T-helper 17 cell (primary cell): ENCODE measurements at regions not wholly inside any gene's neighbourhood (a gene's known extent, or its start where the extent isn't known, plus 50 kb on each side); places are given as distances from the start of the nearest gene placed in this dataset.

Experiments used
- ATAC-seq: fragments of 150-1000 bp; cut with Tn5 transposase; 2 replicates; pipeline ENCODE4 v1.10.0; 2021; ENCODE audit warnings: mild to moderate bottlenecking, moderate library complexity
- DNase-seq, 3 donors: peaks; one replicate each; pipeline versions ENCODE4 v3.0.0 to v3.0.0-alpha.2; 2020 to 2021
- H3K9me3 ChIP-seq: one replicate; pipeline ENCODE4 v1.7.0; 2013; ENCODE audit warnings: low read length, mild to moderate bottlenecking; ENCODE audit not compliant: control insufficient read depth, poor library complexity, severe bottlenecking
- H3K27ac Mint-ChIP-seq: one replicate; pipeline ENCODE4 v1.8.0; 2022; ENCODE audit warnings: mild to moderate bottlenecking, moderate library complexity, mixed read lengths
- H3K27me3 Mint-ChIP-seq: one replicate; pipeline ENCODE4 v1.8.0; 2022; ENCODE audit warnings: mixed read lengths
- H3K36me3 Mint-ChIP-seq: one replicate; pipeline ENCODE4 v1.8.0; 2022; ENCODE audit warnings: low read depth, mixed read lengths
- H3K4me1 Mint-ChIP-seq: one replicate; pipeline ENCODE4 v1.8.0; 2022; ENCODE audit warnings: mild to moderate bottlenecking, mixed read lengths
- H3K4me3 Mint-ChIP-seq: one replicate; pipeline ENCODE4 v1.8.0; 2022; ENCODE audit warnings: mild to moderate bottlenecking, moderate library complexity, mixed read lengths

DNA sequence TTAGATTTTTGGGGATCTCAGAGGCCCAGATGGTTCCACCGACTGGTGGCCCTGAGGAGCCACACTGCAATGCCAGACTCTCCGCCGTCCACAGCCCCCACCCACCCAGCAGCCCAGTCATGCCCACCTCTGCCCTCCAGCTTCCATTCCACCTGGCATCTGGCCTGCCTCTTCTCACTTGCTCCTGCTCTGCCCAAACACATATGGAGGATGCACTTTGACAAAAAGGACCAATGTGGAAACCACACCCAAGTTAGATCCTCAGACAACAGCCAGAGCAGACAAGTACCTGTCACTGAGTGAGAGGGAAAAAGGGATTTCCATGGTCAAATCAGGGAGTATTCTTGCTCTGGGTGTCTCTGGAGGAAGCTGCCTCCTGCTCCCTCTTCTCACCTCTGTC is 120.6 kb upstream of the NXT1 start:
- Mint-ChIP-seq H3K4me3 (no peak overlapping the region), H3K36me3 (peaks cover 2% of the 10 kb centered on the region), H3K27ac (peak overlapping the region; percentile 43), H3K27me3 (peaks cover 6% of the 10 kb centered on the region), H3K4me1 (no peaks in the 10 kb centered on the region)
- ATAC-seq (no peak), DNase-seq (no peak)
- no peaks in the 10 kb centered on the region for H3K9me3 ChIP-seq

DNA sequence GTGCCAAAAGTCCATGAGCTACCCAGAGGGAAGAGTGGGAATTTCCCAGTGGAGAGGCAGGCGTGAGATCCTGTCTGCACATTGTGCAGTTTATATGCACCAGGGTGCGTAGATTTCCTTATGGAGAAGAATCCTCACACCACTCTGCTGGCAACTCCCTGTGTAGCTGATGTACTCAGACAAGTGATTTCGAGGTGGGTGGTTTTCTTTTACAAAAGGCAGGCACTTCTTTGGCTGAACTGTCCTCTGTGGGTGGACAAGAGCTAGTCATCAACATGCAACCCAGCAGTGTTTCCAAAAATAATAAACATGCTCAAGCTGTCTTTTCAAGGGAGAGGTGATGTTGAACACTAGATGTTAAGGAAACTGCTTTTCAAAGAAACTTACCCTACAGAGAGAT is 121.7 kb upstream of the NXT1 start:
- no peak overlapping the region for H3K27ac Mint-ChIP-seq
- no peak for DNase-seq
- peaks cover 2% of the 10 kb centered on the region for H3K36me3 Mint-ChIP-seq
- H3K27me3 Mint-ChIP-seq, result peaks cover 6% of the 10 kb centered on the region
- no peak overlapping the region for H3K4me3 Mint-ChIP-seq
- no peaks in the 10 kb centered on the region for H3K4me1 Mint-ChIP-seq
- H3K9me3 ChIP-seq, result no peaks in the 10 kb centered on the region
- ATAC-seq, result no peak

DNA sequence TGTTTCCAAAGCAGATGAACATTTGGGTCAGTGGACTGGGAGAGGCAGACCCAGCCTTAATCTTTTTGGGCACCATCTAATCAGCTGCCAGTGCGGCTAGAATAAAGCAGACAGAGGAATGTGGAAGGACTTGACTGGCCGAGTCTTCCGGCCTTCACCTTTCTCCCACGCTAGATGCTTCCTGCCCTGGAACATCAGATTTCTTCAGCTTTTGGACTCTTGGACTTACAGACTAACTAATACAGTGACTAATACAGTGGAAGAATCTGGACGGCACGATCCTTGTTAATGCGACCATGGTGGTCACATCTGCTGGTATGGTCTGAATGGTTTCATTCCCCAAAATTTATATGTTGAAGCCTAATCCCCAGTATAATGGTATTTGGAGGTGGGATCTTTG is 122.6 kb upstream of the NXT1 start:
- H3K9me3 ChIP-seq, result no peaks in the 10 kb centered on the region
- ATAC-seq (no peak), DNase-seq (no peak)
- Mint-ChIP-seq H3K4me1 (no peaks in the 10 kb centered on the region), H3K4me3 (no peak overlapping the region), H3K36me3 (peaks cover 2% of the 10 kb centered on the region), H3K27ac (no peak overlapping the region), H3K27me3 (peaks cover 6% of the 10 kb centered on the region)

DNA sequence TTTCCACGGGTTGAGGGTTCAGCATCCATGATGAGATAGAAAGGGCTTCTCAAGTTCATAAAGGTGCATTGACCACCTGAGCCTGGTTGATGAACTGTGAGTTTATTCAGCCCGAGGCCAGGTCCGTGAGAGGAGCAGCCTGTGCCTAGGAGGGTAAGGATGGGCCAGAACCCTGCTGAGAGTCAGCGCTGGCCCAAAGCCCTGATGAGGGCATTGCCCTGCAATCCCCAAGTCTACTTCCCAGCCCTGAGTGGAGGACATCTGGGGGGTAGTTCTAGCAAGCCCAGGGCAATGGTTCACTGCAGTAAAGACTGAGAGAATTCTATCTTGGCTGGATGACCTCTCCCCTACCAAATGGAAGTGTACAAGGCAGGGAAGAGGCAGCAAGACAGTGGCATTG is 123.3 kb upstream of the NXT1 start:
- Mint-ChIP-seq H3K27ac (no peak overlapping the region), H3K36me3 (peaks cover 2% of the 10 kb centered on the region), H3K4me1 (no peaks in the 10 kb centered on the region), H3K27me3 (peaks cover 6% of the 10 kb centered on the region), H3K4me3 (no peak overlapping the region)
- ATAC-seq (no peak), DNase-seq (no peak)
- peaks cover under 1% of the 10 kb centered on the region for H3K9me3 ChIP-seq

DNA sequence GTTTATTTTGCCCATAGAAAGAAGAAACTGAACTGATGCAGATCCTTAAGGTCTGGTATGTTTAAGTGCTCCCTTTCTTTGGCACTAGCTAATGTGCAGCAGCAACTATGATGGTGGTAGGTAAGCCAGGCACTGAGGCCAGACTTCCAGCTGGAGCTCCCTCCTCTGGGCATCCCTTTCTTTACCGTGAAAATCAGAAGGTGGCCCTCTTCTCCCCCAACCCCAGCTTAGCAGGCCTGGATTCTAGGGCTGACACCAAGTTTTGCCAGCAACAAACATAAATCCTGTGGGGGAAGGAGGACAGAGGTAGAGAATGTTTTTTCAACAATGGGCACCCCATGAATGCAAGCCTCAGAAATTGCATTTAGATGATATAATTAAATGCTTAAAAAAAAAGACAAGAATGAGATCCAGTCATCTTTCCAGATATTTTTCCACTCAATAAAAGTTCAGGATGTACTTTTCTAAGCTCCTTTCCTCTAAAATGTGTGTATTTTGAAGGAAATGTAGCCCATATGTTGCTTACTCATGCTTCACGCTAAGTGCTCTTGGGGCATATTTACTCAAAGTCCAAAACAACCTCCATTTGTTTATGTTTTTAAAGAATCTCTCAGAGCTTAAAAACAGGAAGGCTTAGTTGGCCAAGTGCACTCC is 123.9 kb upstream of the NXT1 start:
- Mint-ChIP-seq H3K36me3 (no peaks in the 10 kb centered on the region), H3K4me1 (no peaks in the 10 kb centered on the region), H3K4me3 (no peak overlapping the region), H3K27ac (no peak overlapping the region), H3K27me3 (peaks cover 6% of the 10 kb centered on the region)
- ATAC-seq (no peak), DNase-seq (no peak)
- H3K9me3 ChIP-seq, result peaks cover 2% of the 10 kb centered on the region

DNA sequence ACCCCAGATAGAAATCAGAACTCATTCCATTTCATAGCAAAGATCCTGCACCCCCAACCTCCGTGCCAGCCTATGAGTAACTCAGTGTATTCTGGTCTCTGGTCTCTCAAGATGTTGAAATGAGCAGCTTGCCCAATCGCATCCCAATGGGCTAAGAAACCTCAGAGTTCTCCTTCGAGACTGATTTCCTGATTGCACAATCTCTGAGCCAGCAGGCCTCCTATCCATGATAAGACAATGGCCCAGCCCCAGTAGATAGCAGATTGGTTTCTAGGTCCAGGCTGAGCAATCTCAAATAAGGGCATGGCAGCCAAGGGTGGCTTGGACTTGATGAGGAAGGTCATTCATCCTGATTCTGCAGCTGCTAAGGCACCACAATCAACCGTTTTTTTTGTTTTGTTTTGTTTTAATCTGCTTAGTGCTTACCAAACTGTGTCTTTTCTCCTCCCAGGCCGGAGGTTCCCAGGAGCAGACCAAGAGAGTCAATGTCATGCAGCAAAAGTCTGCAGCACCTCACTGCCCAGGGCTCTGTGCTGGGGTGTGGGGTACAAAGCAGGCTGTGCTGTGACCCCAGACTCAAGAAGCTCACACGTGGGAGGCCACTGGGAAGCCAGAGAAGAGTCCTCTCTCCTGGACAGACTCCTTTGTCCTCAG is 125.1 kb upstream of the NXT1 start:
- Mint-ChIP-seq H3K4me1 (no peaks in the 10 kb centered on the region), H3K27ac (no peak overlapping the region), H3K36me3 (no peaks in the 10 kb centered on the region), H3K4me3 (no peak overlapping the region), H3K27me3 (peaks cover 6% of the 10 kb centered on the region)
- DNase-seq (no peak), ATAC-seq (no peak)
- H3K9me3 ChIP-seq, result peaks cover 2% of the 10 kb centered on the region

DNA sequence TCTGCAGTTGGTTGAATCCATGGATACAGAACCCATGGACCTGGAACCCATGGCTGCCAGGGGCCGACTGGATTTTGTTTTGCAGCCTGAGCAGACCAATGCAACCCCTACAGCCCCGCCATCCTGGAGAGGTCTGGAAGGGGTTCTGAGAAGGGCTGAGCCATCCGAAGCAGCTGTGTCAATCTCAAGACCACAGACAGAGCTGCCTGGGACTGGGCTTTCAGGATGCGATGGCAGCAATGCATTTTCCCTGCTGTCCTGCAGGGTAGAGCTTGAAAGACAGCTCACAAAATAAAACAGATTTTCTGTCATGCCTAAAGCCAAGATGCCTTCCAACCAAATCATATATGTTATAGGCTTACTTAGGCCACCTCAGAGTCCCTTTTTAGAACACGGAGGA is 125.8 kb upstream of the NXT1 start:
- no peak for DNase-seq
- Mint-ChIP-seq H3K36me3 (no peaks in the 10 kb centered on the region), H3K4me1 (no peaks in the 10 kb centered on the region), H3K27ac (no peak overlapping the region), H3K27me3 (no peaks in the 10 kb centered on the region), H3K4me3 (no peak overlapping the region)
- ATAC-seq, result no peak
- peaks cover 2% of the 10 kb centered on the region for H3K9me3 ChIP-seq

DNA sequence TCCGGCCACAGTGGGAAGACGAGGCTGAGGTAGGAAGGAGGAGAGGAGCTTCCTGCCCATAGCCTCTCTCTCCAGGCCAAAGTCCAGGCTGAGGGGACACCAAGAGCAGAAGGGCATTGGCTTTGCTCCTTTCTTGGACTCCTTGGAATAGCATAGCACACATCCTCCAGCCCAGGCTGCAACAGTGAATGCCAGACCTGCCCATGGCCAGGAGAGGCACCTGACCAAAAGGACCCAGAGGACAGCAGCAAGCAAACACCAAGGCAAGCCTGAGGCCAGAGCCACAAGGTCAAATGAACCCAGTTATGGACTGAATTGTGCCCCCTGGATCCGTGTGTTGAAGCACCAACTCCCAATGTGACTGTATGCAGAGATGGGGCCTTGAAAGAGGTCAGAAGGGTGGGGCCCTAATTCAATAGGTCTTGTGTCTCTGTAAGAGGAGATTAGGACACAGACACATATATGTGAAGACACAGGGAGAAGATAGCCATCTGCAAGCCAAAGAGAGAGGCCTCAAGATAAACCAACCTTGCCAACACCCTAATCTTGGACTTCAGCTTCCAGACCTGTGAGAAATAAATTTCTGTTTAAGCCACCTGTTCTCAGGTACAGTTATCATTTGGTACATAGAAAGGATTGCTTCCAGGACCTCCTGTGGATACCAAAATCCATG is 126.5 kb upstream of the NXT1 start:
- no peak overlapping the region for H3K4me3 Mint-ChIP-seq
- H3K36me3 Mint-ChIP-seq, result no peaks in the 10 kb centered on the region
- DNase-seq (no peak), ATAC-seq (no peak)
- no peak overlapping the region for H3K27ac Mint-ChIP-seq
- peaks cover 2% of the 10 kb centered on the region for H3K9me3 ChIP-seq
- H3K4me1 Mint-ChIP-seq, result no peaks in the 10 kb centered on the region
- no peaks in the 10 kb centered on the region for H3K27me3 Mint-ChIP-seq

DNA sequence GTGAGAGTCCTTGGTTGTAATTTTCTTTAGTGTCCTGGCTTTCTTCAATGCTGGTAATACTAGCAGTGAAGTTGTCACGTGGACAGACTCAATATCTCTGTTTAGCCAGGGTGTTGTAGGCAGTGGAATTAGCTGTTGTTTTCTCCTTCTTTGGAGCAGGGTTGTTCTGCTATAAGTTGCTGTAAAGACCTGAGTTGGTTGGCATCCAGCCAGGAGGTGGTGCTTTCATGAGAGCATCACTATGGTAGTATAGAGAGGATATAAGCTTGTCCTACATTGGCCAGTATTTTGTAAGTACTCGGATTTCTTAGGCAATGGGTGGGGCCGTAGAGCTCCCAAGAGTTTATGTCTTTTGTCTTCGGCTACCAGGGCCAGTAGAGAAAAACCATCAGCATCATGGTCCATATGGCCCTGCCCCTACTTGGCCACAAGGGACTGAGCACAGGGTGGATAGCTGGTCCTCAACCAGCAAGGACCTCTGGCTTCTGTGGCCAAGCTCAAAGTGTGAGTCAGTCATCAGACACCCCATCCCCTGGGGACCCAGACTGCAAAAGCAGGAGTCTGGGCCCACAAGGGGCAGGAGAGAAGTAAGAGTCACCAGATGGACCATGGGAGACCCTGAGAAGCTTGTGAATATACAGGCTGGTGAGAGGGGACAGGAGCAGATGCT is 127.9 kb upstream of the NXT1 start:
- H3K4me1 Mint-ChIP-seq, result no peaks in the 10 kb centered on the region
- ATAC-seq, result no peak

DNA sequence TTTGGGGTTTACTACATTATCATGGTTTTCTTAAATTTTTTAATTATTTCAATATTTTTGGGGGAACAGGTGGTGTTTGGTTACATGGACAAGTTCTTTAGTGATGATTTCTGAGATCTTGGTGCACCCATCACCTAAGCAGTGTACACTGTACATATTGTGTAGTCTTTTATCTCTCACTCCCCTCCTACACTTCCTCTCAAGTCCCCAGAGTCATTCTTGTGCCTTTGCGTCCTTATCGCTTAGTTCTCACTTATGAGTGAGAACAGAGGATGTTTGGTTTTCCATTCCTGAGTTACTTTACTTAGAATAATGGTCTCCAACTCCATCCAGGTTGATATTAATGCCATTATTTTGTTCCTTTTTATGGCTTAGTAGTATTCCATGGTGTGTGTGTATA is 130.9 kb upstream of the CD93 start:
- H3K36me3 Mint-ChIP-seq, result no peaks in the 10 kb centered on the region
- no peak overlapping the region for H3K27ac Mint-ChIP-seq
- peaks cover 2% of the 10 kb centered on the region for H3K4me1 Mint-ChIP-seq
- ATAC-seq (no peak), DNase-seq (no peak)
- no peak overlapping the region for H3K4me3 Mint-ChIP-seq
- peaks cover 1% of the 10 kb centered on the region for H3K27me3 Mint-ChIP-seq
- H3K9me3 ChIP-seq, result no peaks in the 10 kb centered on the region

More for the DNA sequence above, 127.9 kb upstream of the NXT1 start:
- H3K27ac Mint-ChIP-seq, result no peak overlapping the region
- H3K27me3 Mint-ChIP-seq, result no peaks in the 10 kb centered on the region
- DNase-seq, result no peak
- H3K9me3 ChIP-seq, result peaks cover 2% of the 10 kb centered on the region
- no peak overlapping the region for H3K4me3 Mint-ChIP-seq
- no peaks in the 10 kb centered on the region for H3K36me3 Mint-ChIP-seq

DNA sequence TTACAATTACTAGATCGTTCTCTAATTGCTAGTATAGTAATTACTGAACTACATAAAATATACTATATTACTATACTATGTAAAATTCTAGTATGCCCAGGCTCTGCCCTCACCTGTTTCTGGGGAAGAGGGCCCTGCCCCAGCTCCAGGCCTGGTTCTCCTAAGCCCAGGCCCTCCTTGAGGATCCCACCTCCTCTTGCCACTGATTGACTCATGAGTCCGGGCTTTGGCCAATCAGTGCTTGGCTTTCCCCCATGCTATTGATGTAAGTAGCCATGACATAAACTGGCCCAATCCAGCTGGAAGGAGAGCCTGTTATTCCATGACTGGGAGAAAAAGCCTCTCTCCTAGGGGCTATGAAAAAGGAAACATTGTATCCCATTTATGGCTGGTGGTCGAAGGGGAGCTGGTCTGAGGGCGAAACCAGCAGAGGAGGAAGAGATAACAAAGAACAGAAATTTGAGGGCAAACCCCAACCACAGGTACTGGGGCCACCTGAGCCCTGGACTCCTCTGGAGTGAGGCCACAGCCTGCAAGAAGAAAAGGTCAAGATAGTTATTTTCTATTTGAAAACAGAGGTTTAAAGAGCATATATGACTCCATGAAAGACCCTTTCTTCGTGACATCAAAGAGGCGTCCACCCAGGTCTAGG is 129.3 kb upstream of the CD93 start:
- no peaks in the 10 kb centered on the region for H3K36me3 Mint-ChIP-seq
- H3K27me3 Mint-ChIP-seq, result peaks cover 11% of the 10 kb centered on the region
- peaks cover 5% of the 10 kb centered on the region for H3K4me1 Mint-ChIP-seq
- no peak overlapping the region for H3K4me3 Mint-ChIP-seq
- DNase-seq (no peak), ATAC-seq (no peak)
- H3K27ac Mint-ChIP-seq, result no peak overlapping the region
- no peaks in the 10 kb centered on the region for H3K9me3 ChIP-seq

DNA sequence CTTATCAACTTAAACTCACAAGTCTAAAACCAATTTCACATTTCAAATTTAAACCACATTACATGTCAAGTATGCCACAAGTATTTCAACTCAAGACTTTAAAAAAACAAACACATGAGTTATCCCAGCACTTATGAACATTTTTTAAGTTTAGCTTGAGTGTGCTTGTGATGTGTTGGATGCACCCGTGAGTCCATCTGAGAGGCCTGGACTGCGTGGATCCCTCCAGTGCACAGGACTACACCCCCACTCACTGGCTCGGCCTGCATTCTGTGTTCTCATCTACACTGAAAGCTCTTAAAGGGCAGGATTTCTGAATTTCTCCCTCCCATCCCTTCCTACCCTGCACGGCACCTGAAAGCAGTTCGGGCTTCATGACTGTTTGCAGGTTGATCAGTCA is 128.8 kb upstream of the CD93 start:
- ATAC-seq (no peak), DNase-seq (no peak)
- Mint-ChIP-seq H3K4me3 (no peak overlapping the region), H3K27me3 (peaks cover 17% of the 10 kb centered on the region), H3K4me1 (peaks cover 7% of the 10 kb centered on the region), H3K27ac (no peak overlapping the region), H3K36me3 (no peaks in the 10 kb centered on the region)
- no peaks in the 10 kb centered on the region for H3K9me3 ChIP-seq

DNA sequence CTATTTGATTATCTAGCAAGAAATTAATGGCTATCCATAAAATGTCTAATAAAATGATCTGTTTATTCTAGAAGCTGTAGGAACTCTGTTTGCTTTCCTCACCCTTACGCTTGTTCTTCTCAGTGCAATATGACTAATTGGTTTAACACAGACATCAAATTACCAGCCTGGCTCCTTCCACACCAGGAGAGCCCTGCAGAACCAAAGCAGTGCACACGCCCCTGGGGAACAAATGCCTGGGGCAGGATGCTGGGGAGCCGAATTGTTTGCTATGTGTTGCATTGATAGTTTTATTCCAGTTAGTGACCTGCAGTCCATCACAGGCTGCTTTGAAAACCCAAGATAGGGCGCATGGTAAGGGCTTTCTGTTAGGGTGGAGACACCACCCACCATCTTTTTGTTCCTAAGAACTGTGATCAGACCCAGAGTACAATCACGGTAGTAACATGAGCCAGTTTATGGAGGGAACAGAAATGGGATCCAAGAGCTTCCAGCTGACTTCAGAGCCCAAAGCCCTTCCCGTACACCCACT is 126.4 kb upstream of the CD93 start:
- no peak overlapping the region for H3K27ac Mint-ChIP-seq
- ATAC-seq (no peak), DNase-seq (no peak)
- H3K27me3 Mint-ChIP-seq, result peaks cover 33% of the 10 kb centered on the region
- H3K36me3 Mint-ChIP-seq, result no peaks in the 10 kb centered on the region
- H3K4me3 Mint-ChIP-seq, result no peak overlapping the region
- no peaks in the 10 kb centered on the region for H3K9me3 ChIP-seq
- peaks cover 7% of the 10 kb centered on the region for H3K4me1 Mint-ChIP-seq
